Dermis blood vessel endothelial cell (primary cell): ENCODE measurements at regions not wholly inside any gene's neighbourhood (a gene's known extent, or its start where the extent isn't known, plus 50 kb on each side); places are given as distances from the start of the nearest gene placed in this dataset.
"Not testable (repeated sequence)": the region's sequence is repeated elsewhere in the genome, so short reads cannot be mapped to it uniquely, and the experiment has no call there.

Experiments used
- DNase-seq: peaks from one replicate; pipeline ENCODE4 v3.0.0; 2010

GRCh38 chr10:26952094-26952493, 91.3 kb upstream of the ABI1 start:
- DNase-seq = no peak

GRCh38 chr10:26951650-26952049, 90.9 kb upstream of the ABI1 start:
- DNase-seq = no peak

- no peak for DNase-seq
Observed at GRCh38 chr10:26950934-26951333, 90.2 kb upstream of the ABI1 start.

- DNase-seq = peak; percentile 1
Observed at GRCh38 chr10:26946102-26946811, 85.5 kb upstream of the ABI1 start.

GRCh38 chr10:26944261-26944882, 83.6 kb upstream of the ABI1 start:
- DNase-seq = no peak

- no peak for DNase-seq
Observed at GRCh38 chr10:26939962-26940354, 79.2 kb upstream of the ABI1 start.

GRCh38 chr10:26939290-26939961, 78.7 kb upstream of the ABI1 start:
- no peak for DNase-seq

- DNase-seq = no peak
Observed at GRCh38 chr10:26938578-26938977, 77.8 kb upstream of the ABI1 start.

GRCh38 chr10:26937371-26937770, 76.6 kb upstream of the ABI1 start:
- DNase-seq = no peak

- not testable (repeated sequence) for DNase-seq
Observed at GRCh38 chr10:26934190-26934589, 73.4 kb upstream of the ABI1 start.

GRCh38 chr10:26932576-26932975, 71.8 kb upstream of the ABI1 start:
- DNase-seq = no peak

GRCh38 chr10:26931223-26931622, 70.5 kb upstream of the ABI1 start:
- no peak for DNase-seq

- not testable (repeated sequence) for DNase-seq
Observed at GRCh38 chr10:26922824-26923223, 62.1 kb upstream of the ABI1 start.

- not testable (repeated sequence) for DNase-seq
Observed at GRCh38 chr10:26919156-26919860, 58.5 kb upstream of the ABI1 start.

- DNase-seq = no peak
Observed at GRCh38 chr10:26914898-26915297, 54.1 kb upstream of the ABI1 start.

GRCh38 chr10:26911811-26912461, 51.2 kb upstream of the ABI1 start:
- DNase-seq = no peak
